NCI-H2029 (cell line): ENCODE measurements at regions not wholly inside any gene's neighbourhood (a gene's known extent, or its start where the extent isn't known, plus 50 kb on each side); places are given as distances from the start of the nearest gene placed in this dataset.
"Not testable (repeated sequence)": the region's sequence is repeated elsewhere in the genome, so short reads cannot be mapped to it uniquely, and the experiment has no call there.

Source experiments
- DNase-seq: peaks from one replicate; lab custom pipeline; 2025; lab: John Stamatoyannopoulos, UW

DNA sequence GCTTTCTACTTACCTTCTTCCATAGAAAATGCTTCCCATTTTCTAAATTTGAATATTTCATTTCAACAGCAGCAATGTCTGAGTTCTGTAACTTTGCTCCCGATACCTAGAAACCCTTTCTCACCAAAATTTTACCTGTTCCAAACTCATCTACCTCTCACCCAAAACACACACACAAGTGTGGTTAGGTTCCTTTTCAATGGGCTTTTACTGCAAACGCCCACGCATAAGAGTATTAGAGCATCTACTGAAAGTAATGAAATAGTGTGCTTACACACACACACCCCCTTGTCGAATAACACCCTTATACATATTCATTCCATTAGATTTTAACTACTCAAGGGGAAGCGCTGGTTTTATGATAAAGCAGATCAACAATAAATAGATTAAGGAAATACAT lies 610.3 kb upstream of the AADAT start:
- DNase-seq = no peak

DNA sequence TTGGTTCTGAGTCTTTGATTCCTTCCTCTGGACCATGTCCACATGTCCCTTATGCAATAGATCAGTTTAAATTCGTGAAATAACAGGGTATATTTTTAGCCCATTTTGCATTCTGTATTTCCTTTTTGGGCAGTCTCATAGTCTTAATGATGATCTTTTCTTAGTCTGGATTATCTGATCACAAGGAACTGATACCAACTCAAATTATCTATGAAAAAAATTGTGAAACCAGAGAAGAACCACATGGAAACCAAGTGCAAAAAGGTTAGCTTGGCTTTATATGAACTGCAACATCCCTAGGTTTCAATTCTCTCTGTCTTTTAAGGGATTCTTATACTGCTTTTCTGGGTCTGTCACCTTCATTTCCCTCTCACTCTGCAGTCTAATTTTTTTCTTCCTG lies 608.6 kb upstream of the AADAT start:
- no peak for DNase-seq

DNA sequence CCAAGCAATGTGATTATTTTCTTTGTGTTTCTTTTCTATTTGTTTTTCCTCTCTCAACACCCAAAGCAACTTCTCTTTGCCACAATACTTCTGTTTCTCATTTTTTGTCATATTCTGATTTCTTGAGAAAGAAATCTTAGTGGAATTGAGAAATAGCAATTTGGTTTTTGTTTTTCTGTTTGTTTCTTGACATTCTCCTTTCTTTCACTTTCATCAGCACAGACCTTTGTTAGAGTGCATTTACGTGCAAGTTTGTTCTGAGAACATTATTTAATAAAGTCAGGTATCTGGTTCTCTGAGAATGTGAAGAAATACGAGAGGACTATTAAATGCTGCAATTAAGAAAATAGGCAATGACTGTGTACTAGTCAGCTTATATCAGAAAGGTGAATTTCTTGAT lies 608.1 kb upstream of the AADAT start:
- DNase-seq = no peak

DNA sequence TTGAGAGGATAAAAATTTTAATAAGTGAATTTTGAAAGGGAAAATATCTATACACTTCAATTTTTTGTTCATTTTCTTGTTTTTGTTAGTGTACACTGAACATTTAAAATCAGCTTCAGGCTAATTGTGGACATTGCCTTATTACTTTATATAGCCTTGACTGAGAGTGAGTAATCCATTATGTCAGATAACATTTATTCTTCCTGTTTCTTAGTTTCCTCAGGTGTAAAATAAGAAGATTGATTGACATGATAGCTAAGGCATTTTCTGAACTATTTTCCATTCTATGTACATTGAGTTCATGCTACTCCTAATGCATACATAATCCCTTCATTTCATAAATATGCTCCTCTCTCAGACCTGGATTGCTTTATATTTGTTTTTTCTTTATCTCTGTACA lies 607.3 kb upstream of the AADAT start:
- no peak for DNase-seq

DNA sequence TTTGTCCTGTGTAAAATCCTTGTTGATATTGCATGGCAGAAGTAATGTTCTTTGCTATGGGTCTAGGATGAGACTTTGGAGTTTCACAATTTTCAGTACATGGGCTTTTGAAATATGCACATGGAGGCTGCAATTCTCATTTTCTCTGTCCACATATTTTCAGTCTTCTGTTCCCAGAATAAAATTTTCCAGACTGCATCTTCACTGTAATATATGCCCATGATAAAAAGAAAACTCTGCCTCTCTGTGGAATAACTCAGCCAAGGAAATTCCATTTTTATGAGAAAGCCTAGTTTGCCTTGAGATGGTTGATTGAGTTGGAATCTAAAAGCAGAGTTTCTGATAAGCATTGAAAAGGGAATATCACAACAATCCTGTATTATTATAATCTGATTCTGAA lies 601.4 kb upstream of the AADAT start:
- no peak for DNase-seq

DNA sequence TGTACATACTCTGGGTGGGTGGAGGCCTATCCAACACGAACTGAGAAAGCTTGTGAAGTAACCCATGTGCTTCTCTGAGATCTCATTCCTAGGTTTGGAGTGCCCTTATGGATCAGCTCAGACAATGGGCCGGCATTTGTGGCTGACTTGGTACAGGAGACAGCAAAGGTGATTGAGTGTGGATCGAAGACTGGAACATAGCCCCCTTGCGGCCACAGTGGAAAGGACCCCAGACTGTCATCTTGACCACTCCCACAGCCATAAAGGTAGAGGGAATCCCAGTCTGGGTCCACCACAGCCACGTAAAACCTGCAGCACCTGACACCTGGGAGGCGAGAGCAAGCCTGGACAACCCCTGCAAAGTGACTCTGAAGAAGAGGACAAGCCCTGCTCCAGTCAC lies 598.0 kb upstream of the AADAT start:
- DNase-seq = no peak

DNA sequence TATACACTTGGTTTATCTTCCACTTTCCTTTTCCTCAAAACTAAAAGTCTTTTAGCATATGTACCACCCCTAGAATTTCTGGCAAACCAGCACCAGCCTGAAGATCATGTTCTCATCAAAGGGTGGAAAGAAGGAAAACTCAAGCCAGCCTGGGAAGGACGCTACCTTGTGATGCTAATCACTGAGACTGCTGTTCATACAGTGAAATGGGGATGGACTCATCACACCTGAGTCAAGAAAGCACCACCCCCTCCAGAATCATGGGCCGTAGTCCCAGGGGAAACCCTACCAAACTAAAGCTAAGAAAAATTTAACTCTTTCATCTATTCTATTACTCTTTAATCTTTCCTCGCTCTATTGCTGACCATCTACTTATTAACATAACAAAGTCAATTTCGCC lies 595.9 kb upstream of the AADAT start:
- DNase-seq = not testable (repeated sequence)

DNA sequence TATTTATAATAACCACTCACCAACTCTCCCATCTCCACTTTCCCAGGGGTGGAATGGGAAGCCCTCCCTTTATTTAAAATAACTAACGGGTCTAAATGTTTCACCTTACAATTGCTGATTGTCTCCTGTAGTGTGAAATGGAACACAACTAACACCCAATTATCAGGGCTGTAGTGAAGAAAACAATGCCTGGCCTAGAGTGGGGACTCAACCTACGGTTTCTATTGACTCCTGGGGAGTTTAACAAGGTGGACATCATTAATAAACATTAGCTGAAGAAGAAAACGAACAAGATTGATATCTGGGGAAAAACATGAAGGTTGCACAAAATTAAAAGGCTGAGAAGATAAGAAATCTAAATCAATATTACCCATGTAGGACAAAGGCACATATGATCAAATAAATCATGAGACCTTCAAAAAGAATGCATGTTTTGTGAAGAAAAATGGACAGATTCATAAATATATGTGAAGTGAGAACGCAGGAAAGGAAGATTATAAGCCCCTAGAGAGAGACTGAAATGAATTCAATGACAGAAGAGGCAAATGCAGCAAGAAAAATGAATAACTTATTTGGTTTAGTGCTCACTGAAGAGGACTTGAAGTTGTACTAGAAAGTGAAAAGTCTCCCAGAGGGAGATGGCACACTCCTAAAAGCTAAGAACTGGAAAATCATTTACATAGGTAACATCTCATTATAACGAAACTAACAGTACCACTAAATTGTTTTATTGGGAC lies 593.0 kb upstream of the AADAT start:
- DNase-seq = no peak

DNA sequence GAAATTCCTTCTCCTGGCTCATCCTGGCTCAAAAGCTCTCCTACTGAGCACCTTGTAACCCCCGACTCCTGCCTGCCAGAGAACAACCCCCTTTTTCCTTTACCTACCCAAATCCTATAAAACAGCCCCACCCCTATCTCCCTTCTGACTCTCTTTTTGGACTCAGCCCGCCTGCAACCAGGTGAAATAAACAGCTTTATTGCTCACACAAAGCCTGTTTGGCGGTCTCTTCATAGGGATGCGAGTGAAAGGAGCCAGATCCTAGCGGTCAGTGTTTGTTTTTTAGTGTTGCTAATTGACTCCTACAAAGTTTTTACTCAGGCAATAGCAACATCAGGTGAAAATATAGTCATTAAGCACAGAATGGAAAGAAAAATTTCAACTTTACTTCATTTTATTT lies 592.3 kb upstream of the AADAT start:
- DNase-seq = not testable (repeated sequence)

DNA sequence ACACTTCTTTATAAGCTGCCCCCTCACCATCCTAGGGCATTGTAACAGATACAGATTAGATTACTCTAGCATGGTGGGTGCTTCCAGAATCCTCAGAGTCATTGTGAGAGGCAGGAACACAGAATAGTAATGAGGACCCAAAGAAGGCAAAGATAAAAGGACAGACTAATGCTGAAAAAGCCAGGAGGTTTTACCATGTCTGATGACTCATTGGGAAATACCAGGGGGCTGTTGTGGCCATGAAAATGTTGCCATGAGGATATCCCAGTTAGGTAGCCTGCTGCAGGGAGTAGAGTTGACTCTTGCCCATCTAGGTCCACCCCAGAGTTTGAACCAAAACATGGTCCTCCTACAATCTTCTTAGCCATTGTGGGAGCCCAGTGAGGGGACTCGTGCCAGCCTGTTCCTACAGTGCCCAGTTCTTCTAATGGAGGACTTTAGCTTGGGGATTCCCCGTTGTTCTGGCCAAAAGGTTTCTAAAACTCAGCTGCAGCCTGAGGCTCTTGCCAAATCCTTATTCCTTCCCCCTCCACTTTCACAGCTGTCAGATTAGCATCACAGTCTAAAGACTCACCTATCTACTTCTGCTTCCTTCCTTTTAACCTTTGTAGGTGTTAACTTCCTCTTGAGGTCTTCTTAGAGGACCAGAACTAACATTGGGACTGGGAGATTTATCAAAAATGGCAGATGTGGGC lies 586.0 kb upstream of the AADAT start:
- DNase-seq = no peak

DNA sequence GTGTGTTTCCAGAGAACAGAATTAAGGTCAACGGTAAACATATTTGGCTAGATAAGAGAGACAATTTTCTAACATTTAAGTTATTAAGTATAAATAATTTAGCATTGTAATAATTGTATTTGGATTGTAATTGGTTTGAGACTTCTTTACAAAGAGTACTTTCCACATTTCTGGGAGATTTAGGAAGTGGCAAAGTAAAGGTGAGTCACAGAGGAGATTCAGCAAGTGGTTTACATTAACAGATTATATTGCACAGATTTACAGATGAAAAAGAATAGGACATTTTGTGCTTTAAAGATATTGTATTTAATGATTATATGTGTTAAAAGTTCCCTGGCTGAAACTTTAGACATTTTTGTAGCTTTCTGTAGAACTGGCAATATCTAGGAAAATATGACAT lies 584.4 kb upstream of the AADAT start:
- DNase-seq = no peak

DNA sequence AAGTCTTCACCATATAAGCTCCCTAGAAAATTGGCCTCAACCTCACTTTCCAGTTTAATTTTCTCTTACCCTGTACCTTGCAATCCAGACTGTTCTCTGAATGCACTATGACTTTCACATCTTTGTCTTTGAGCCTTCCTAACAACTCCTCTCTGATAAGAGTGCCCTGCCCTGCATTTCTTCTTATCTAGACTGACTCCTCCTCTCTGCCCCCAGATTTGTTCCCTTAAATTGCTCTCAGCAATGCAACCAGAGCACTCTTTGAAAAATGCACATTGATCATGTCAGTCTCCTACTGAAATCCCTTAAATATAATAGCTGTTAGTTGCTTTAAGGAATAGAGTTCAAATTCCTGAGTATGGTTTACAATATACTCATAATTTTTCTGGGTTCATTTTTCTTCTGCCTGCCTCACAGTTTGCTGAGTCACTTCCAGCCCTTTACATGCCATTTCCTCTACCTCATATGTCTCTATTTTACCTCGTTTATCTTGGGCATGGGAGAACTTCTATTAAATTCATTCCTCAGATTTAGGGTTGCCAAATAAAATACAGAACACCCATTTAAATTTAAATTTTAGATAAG lies 582.7 kb upstream of the AADAT start:
- no peak for DNase-seq

DNA sequence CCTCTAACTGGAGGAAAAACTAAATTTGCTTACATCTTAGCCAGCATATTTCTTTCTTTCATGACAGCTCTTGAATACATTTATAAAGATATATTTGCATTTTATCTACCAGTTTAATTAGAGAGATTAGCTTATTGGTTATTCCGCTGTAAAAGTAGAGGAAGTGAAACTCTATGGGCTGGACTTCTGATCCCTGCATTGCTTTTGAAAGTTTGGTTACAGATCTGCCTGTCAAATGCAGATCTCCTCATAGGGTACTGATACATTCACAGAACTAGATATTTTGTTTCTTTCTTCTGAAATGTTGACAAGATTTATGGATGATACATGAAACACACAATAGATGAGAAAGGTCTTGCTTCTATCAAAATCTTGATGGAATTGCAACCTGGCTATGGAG lies 581.4 kb upstream of the AADAT start:
- no peak for DNase-seq

DNA sequence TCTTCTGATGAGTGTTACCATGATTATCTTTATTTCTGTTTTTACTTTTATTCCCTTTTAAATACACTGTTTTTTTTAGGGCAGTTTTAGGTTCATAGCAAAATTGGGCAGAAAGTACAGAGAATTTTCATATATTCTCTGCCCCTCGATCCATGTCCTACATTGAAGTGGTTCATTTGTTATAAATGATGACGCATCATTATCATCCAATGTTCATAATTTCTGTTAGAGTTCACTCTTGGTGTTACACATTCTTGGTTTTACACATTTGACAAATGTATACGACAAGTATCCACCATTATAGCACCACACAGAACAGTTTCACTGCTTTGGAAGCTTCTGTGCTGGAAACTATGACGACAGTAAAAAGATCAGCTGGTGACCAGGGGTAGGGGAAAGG lies 578.1 kb upstream of the AADAT start:
- no peak for DNase-seq

DNA sequence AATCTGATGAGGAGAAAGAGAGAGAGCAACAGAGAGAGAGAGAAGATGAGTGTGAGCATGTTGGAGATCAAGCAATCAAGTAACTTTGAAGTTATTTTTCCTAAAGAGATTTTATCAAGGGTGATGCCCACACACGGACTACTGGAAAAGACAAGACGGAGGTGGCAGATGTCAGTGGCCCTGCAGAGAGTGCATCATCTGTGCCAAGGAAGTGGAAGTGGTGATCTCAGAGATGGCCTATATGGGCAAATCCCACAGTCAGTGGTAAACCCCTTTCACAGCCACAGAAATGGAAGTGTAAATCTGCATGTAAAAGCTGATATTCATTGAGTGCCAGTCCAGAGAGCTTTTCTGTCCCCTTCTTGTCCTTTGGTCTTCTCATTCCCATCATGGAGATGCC lies 577.2 kb upstream of the AADAT start:
- no peak for DNase-seq

DNA sequence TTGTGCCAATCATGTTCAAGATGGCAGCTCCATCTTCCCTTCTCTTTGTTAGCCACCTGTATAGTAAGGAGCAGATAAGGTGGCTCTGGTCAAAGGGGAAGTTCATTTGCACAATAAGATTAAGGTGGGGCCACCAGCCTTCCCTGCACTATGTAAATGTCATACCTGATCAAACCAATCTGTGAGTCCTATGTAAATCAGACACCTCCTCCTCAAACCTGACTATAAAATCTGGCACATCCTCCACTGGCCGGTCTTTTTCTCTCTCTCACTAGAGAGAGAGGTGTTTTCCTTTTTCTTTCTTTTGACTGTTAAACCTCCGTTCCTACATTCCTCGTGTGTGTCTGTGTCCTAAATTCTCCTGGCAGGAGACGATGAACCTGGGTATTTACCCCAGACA lies 572.5 kb upstream of the AADAT start:
- no peak for DNase-seq

DNA sequence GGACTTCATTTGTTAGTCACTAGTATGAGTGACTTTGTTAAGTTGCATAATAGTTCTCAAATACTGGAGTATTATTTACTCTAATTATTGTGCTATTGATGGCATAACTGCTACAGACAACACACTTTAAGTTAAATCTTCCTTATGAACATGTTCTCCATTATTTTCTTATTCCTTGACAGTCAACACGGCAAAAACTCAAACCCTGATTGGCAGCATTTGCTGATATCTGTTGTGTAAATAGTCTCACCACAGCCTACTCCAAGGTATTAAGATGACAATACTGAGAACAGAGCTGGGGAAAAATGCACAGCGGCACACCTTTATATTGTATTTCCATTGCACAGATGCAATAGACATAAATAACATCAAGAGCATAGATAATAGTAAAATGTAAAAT lies 568.0 kb upstream of the AADAT start:
- DNase-seq = no peak

DNA sequence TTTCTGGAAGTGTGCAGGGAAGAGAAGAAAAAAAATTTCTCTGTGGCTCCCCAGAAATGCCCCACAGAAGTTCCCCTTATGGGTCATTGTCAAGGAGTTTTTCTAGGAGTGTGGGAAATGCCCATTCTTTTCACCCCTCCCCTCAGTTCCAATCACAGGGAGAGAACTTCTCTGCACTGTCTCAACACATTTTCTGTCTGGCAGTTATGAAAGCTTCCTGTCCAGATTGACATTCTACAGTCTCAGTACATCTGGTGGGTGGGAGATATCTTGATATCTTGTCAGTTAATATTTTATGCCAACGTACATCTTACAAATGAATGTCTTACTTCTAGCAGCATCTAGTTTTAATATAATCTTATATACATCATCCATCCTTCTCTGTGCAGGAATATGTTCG lies 566.8 kb upstream of the AADAT start:
- DNase-seq = no peak

DNA sequence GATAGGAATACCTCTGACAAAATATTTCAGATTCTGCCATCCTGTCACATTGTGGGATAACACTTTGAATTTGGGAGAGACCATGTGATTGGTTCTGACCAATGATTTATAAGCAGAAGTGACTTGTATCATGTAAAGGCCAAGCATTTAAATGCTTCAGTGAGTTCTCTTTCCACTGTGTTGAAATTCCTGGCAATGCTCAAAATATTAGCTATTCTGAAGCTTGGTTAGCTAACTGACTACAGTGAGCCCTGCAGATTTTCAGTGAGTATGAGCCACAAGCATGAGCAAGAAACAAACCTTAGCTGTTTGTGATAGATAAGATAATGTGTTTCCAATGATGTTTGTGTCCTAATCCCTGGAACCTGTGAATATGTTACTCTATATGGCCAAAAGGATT lies 562.8 kb upstream of the AADAT start:
- no peak for DNase-seq

DNA sequence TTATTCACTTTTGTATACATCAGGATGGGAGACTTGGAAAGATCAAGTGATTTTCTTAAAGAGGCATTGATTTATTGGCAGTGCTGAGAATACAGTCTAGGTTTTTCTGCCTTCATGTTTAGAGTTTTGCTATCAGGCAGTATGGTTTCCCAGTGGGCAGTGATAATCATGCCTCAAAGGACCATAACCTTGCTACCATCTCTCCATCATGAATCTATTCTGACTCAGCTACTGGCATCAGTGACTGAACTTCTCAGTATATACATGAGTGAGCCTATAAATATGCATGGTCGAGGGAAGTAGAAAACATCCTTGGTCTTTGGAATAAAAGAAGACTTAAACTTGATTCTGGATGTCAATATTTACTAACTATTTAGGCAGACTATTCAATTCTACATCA lies 562.0 kb upstream of the AADAT start:
- DNase-seq = no peak

DNA sequence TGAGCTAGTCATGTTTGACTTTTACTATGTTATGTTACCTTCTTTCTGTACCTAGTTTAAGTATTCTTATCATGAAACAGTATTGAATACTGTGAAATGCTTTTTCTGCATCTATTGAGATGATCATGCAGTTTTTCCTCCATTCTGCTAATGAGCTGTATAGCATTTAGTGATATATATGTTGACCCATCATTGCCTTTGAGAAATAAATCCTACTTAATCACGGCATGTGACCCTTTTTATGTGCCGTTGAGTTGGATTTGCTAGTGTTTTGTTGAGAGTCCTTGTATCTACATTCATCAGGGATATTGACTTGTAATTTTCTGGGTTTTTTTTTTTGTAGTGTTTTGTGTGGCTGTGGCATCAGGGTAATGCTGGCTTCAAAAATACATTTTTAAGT lies 537.7 kb upstream of the AADAT start:
- DNase-seq = no peak

DNA sequence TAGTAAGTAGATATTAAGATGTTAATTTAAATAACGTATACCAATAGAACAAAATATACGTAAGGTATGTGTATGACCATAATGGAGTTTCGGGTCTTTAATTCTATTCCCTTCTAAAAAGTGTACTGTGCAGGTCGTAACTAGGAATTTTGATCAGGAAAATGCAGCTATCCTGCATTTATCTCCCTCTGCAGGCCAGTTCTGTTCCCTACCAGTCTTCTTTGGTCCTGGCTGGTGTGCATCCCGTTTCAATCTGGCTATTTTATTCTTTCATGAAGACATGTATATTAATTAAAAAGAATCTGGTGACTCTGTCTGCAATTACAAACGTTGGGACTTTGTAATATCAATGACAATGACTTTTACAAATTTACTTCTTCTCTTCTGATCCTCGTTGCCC lies 534.1 kb upstream of the AADAT start:
- no peak for DNase-seq

DNA sequence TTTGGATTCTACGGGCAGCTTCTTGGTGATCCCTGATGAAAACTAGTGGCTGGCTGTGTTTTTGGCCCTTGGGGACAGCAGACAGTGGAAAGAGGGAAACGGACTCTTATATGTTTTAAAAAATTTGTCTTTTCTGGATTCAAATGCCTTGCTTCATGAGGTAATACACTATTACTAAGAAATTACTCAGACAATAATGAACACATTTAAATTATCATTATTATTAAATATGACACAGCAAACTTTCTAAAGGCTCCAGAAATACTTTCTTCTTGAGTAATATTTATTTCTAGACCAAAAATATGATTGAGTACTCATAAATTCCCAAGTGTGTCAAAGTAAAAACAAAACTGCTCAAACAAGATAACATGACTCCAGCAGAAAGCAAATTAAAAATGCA lies 520.7 kb upstream of the AADAT start:
- no peak for DNase-seq

DNA sequence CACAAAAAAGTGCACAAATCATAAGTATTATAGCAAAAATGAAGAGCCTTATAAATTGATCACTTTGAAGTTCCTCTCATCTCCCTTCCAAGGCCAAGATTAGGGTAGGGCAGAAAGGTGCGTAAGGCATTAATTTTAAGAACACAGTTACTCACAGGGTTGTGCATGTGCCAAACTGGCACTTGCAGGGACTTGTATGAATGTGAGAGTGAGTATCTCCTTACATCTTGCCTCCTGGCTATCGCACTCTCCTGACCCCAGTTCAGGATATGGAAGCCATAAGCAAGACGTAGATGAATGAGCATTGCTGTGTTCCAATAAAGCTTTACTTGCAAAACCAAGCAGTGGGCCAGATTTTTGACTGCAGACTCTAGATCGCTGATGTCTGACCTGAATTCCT lies 510.1 kb upstream of the AADAT start:
- no peak for DNase-seq
